HS-27A (cell line): ENCODE measurements at regions not wholly inside any gene's neighbourhood (a gene's known extent, or its start where the extent isn't known, plus 50 kb on each side); places are given as distances from the start of the nearest gene placed in this dataset.

Experiments
- DNase-seq: peaks from one replicate; pipeline ENCODE4 v3.0.0-alpha.2; 2012; ENCODE audit warnings: low read depth, missing footprints

DNA sequence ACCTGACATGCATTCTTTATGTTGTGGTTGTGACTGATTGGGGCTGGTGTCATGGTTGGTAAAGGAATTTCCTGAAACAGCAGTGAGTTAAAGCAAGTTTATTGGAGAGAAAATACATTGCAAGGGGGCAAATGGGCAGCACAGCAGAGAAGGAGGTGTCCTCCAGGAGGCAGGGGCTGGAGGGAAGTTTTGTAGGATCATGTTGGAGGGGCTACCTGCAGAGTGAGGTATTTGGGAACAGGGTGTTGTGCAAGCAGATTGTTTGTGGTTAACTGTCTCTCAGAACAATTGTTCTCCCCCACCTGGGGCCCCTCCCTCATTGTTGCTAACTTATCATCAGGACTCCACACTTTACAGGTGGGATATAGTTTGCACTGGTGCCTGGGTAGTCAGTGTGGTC lies 196.0 kb downstream of the NSUN3 start:
- no peak for DNase-seq

GRCh38 chr3:94259291-94259690 lies 196.4 kb downstream of the NSUN3 start:
- no peak for DNase-seq

GRCh38 chr3:94269763-94270162 lies 206.9 kb downstream of the NSUN3 start:
- DNase-seq = no peak

DNA sequence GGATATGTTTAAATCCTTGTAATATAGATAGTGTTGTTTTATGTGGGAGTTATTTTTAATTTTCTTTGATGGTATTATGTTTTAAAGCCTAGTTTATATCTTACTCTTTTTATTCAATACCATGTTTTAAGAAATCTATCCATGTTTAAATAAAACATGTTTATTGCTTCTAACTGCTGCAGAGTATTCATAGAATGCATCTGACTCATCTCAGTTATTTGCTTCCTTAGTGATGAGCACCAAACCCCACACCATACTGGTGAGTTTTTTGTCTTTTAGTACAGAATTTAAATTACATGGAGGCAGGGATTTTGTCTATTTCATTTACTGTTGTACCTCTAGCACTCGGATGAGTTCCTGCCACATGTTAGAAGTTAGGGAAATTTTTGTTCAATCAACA lies 209.2 kb downstream of the NSUN3 start:
- no peak for DNase-seq

DNA sequence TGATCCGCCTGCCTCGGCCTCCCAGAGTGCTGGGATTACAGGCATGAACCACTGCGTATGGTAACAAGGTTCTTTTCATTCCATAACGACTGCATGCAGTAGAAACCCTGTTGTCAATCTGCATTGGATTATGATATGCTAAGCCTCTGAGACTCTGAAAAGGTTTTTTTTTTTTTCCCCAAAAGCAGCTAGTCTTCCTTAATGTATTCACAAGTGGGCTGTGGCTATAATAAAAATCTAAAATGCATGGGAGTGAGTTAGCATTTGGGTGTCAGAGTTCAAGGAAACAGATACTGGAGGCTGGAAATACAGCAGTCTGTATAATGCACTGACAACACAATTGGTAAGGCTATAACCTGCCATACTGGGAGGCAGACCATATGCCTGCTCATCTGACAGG lies 218.1 kb downstream of the NSUN3 start:
- no peak for DNase-seq

GRCh38 chr3:94285872-94286271 lies 223.0 kb downstream of the NSUN3 start:
- no peak for DNase-seq

- no peak for DNase-seq
These were observed 228.8 kb downstream of the NSUN3 start for GRCh38 chr3:94291686-94292085.

GRCh38 chr3:94292151-94292550 lies 229.3 kb downstream of the NSUN3 start:
- no peak for DNase-seq

DNA sequence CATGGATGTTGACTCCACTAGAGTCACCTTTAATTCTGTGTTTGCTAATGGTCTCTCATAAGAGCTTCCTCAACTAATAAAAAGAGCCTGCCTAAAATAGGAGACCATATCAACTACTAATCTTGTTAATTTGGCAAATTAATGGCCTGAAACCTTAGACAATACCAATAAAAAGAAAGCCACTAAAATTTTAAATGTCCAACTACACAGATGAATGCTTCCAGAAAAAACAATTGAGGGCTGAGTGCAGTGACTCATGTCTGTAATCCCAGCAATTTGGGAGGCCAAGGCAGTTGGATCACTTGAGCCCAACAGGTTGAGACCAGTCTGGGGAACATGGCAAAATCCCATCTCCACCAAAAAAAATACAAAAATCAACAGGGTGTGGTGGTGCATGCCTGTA lies 230.9 kb downstream of the NSUN3 start:
- DNase-seq = no peak

DNA sequence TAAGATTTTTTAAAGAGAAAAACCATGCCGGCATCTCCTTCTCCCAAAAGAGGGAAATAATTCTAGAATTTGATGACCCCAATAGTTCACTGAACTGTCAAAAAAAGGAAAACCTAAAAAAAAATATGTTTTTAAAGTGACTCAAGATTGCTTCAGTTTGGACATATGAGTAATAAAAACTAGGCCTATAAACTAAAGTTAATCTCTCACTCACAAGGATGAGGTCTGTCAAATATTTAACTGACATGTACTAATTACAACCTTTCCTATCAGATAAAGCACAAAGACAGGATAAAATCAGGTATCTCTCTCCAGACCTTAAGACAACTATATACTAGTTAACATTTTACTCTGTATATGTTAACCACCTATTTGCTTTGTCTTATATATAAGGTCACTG lies 231.9 kb downstream of the NSUN3 start:
- no peak for DNase-seq

DNA sequence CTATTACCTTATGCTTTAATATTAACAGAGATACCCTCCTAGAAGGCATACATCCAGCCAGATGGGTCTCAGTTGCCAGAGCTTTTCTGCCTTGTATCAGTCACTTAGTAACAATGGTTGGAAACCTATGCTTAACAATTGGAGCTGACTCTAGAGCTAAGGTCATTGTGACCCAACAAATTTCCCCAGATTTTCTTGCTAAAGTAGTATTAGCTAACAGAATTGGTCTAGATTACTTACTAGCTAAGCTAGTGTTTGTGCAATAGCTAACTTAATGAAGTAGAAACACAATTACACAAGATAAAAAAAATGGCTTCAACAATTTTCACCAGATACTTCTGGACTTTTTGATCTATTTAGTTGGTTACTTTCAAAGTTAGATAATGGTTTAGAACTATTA lies 236.9 kb downstream of the NSUN3 start:
- DNase-seq = no peak

DNA sequence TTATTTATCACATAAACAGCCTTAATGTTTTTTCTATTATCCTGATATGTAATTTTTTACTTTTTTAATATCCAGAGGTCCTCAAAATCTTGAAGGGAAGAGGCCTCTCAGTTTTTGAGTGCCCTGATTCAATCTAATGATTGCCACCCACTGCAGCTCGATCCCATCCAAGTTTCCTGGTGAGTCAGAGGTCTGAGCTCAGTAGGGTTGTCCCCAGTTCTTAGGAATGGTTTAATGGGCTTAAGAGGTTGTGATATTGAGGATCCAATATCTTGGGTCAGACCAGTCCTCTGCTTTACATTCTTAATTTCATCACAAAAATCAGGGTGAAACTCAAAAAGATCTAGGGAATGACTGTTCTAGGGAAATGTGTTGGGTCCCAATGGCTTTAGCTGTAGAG lies 238.5 kb downstream of the NSUN3 start:
- DNase-seq = peak; percentile 33

GRCh38 chr3:94303266-94303665 lies 240.4 kb downstream of the NSUN3 start:
- no peak for DNase-seq

DNA sequence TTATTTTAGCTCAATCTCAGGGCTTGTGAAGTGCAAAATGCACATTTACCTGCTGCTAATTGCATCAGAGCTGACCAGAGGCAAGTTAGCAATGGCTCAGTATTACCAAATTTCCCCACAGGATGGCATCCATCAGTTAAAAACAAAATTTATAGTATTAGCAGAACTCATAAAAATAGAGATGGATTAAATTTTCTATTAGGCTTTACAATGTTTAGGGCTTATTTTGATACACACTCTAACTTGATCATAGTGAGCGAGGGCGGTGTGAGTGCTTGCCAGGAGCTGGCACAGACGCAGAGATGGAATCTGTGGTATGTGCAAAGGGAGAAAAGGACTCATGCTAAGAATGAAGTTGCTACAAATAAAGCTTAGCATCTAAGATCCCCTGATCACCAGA lies 241.0 kb downstream of the NSUN3 start:
- DNase-seq = peak; percentile 48

DNA sequence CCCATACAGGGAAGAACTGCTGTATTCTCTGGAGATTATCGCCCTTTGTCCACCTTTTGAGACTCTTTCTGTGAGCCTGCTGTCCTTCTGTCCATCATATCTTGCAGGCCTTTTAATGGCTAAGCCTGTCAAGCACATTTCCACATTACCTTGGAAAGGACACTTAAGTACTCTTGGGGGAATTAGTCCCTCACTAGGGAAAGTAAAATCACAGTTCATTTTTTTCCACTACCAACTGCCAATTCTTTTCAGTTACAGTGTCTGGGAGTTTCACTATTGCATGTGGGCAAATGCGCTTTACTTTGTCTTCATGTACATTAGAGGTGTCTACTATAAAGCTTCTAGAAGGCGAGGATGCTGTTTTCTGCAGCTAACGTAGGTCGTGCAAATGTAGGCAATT lies 242.1 kb downstream of the NSUN3 start:
- no peak for DNase-seq

- no peak for DNase-seq
These were observed 243.2 kb downstream of the NSUN3 start for GRCh38 chr3:94305835-94306611.

DNA sequence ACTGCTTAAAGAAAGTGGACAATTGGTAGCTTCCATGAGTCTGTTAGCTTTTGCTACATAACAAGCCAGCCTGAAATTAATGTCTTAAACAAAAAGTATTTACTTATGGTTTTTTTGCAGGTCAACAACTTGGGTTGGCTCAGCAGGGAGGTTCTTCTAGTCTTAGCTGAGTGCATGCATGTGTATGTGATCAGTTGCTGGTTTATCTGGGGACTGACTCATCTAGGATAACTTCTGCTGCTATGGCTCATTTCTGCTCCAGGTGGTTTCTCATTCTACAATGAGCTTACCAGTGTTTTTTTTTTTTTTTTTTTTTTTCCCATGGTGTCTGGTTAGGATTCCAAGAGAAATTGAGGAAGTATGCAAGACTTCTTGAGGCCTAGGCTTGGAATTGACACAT lies 244.7 kb downstream of the NSUN3 start:
- no peak for DNase-seq

DNA sequence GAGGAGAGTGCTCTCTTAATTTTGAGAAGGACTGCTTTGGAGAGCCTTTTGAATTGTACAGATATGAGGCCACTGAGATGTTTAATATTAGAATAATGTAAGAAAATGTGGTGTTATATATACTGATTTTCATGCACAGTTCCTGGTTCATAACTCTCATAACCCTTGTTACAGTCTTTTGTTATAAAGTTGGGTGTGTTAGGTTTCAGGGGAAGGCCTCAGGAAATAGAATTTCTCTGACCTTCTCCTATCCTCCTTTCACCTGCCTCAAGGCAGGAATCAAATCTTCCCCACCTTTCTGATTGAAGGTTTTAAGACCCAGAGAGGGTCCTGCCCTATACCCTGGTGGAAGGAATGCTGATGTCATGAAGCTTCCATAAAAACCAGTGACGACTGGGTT lies 245.9 kb downstream of the NSUN3 start:
- DNase-seq = no peak

DNA sequence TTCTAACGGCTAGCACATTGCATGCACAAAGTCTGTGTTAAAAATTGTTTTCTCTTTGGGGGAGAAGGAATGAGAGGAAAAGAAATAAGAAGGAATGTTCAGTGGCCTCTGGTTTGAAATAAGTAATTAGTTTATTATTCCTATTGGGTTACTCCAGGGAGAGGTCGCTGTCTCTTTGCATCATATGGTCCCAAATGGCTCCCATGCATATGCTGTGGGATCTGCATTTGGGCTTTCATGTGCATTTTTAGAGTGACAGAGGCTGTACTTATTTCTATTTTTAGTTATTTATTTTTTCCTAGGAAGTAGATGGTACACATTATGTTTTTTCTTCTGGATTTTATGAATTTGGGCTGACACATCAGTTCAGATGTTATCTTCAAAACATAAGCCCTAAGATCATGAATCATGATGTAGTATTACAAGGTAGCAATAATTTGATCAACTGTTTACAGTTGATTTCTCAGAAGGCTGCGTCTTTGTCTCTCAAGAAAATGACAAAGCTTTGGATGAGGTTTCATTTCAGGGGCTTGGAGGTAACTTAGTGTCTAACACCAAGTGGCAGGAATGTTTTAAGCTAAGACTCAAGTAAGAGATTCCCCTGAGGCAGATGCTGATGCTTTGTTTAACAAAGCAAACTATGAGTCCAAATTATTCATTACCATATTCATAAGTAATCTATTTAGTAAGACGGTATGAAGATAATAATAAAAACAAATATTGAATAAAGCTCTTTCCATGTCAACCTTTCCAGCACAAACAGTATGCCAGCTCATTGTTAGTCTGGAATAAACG lies 247.7 kb downstream of the NSUN3 start:
- no peak for DNase-seq

- DNase-seq = no peak
These were observed 248.8 kb downstream of the NSUN3 start for GRCh38 chr3:94311651-94312050.

DNA sequence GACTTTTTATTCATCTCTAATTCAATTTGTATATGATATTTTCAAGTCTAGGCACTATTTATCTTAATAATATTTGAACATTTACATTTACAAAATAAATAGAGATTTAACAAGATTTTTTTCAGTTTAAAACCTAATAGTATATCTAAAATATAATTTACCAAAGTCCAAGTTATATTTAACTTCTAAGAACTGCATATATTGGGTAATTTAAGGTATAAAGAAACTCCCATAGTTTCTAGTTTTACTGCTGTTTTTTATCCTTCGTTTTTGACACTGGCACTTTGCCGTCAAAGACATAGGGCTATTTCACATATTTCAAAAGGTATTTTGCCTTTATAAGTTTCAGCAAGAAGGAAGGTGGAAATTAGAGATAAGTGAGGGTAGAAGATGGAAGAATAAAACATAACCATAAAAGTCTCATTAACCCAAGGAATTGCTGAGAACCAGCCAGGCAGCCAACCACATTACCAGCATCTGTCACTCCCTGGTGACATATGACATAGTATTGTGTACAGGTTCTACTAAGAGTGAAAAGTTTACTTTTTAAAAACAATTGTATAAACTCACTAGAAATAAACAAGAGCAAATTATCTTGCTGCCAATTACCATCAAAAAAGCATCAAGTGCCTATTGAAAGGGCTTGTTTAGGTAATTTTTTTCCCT lies 251.5 kb downstream of the NSUN3 start:
- DNase-seq = no peak

GRCh38 chr3:94317017-94317416 lies 254.2 kb downstream of the NSUN3 start:
- no peak for DNase-seq

DNA sequence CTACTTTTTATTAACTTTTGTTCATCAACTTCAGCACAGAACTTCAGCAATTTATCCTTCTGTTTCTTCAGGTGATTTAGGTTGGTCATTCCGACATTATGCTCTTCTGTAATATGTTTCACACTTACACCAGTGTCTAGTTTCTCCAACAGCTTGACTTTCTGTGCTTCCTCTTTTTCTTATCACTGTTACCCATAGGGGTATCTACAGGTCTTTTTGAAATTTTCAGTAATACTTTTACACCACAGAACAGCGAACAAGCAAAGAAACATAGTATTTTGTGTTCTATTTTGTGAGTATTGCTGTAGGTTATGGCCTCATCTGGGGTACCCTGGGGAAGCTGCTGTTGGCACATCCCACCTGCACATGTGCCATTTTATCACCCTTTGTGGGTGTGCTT lies 260.7 kb downstream of the NSUN3 start:
- DNase-seq = no peak
